ENCODE measurements at regions not wholly inside any gene's neighbourhood (a gene's known extent, or its start where the extent isn't known, plus 50 kb on each side); places are given as distances from the start of the nearest gene placed in this dataset.
"Not testable (repeated sequence)": the region's sequence is repeated elsewhere in the genome, so short reads cannot be mapped to it uniquely, and the experiment has no call there.

DNA sequence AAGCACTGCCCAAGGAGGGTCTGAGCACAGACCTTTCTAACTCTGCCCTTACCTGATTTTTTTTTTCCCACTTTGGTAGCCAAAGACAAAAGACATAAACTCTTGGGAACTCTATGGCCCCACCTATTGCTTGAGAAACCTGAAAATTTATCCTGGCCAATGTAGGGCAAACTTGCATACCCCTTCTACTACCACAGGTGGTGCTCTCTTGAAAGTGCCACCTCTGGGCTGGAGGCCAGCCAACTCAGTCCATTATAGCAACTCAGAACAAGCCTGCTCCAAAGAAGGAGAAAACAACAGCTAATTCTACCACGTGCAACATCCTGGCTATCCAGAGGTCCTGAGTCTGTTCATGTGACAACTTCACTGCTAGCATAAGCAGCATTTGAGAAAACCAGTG is 55.7 kb upstream of the ABCD2 start:
- no peaks in the 10 kb centered on the region for H3K27me3 ChIP-seq
- TF ChIP-seq, protein P1, sequence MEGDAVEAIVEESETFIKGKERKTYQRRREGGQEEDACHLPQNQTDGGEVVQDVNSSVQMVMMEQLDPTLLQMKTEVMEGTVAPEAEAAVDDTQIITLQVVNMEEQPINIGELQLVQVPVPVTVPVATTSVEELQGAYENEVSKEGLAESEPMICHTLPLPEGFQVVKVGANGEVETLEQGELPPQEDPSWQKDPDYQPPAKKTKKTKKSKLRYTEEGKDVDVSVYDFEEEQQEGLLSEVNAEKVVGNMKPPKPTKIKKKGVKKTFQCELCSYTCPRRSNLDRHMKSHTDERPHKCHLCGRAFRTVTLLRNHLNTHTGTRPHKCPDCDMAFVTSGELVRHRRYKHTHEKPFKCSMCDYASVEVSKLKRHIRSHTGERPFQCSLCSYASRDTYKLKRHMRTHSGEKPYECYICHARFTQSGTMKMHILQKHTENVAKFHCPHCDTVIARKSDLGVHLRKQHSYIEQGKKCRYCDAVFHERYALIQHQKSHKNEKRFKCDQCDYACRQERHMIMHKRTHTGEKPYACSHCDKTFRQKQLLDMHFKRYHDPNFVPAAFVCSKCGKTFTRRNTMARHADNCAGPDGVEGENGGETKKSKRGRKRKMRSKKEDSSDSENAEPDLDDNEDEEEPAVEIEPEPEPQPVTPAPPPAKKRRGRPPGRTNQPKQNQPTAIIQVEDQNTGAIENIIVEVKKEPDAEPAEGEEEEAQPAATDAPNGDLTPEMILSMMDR (IDR thresholded peaks at IDR 0.05): no peak
- no peaks in the 10 kb centered on the region for H3K36me3 ChIP-seq
- DNase-seq (no peak), ATAC-seq (no peak)
- H3K4me3 ChIP-seq: no peak overlapping the region
- H3K4me1 ChIP-seq: no peaks in the 10 kb centered on the region
- intact Hi-C loops (cut with DNase I): no loop called here
- no peak overlapping the region for H3K27ac ChIP-seq
- peaks cover 0 to 7% of the 10 kb centered on the region in 2 donors for H3K9me3 ChIP-seq

DNA sequence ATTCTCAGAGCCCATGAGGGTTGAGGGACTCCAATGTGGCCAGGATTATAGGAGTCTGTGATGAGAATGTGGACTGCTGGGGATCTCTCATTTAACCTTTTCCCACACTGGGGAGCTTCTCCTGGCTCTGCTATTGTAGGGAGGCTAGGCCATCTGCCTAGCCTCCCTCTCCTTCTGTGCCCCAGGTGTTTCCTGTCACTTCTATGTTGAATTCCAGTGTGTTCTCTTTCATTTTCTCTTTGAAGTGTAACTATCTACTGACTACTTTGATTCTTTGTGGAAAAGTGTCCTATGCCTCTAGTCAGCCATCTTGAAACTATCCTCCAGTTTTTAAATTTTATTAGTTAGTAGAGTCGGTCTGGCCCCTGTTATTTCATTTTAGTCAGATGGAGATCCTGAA is 53.4 kb upstream of the ABCD2 start:
- no peak overlapping the region for H3K4me3 ChIP-seq
- peaks cover 0 to 12% of the 10 kb centered on the region in 2 donors for H3K9me3 ChIP-seq
- no peaks in the 10 kb centered on the region for H3K36me3 ChIP-seq
- H3K27me3 ChIP-seq: no peaks in the 10 kb centered on the region
- no peaks in the 10 kb centered on the region for H3K4me1 ChIP-seq
- DNase-seq (no peak), ATAC-seq (no peak)
- no peak overlapping the region for H3K27ac ChIP-seq
- intact Hi-C loops (cut with DNase I): no loop called here
- TF ChIP-seq, protein P1 (IDR thresholded peaks at IDR 0.05): no peak

DNA sequence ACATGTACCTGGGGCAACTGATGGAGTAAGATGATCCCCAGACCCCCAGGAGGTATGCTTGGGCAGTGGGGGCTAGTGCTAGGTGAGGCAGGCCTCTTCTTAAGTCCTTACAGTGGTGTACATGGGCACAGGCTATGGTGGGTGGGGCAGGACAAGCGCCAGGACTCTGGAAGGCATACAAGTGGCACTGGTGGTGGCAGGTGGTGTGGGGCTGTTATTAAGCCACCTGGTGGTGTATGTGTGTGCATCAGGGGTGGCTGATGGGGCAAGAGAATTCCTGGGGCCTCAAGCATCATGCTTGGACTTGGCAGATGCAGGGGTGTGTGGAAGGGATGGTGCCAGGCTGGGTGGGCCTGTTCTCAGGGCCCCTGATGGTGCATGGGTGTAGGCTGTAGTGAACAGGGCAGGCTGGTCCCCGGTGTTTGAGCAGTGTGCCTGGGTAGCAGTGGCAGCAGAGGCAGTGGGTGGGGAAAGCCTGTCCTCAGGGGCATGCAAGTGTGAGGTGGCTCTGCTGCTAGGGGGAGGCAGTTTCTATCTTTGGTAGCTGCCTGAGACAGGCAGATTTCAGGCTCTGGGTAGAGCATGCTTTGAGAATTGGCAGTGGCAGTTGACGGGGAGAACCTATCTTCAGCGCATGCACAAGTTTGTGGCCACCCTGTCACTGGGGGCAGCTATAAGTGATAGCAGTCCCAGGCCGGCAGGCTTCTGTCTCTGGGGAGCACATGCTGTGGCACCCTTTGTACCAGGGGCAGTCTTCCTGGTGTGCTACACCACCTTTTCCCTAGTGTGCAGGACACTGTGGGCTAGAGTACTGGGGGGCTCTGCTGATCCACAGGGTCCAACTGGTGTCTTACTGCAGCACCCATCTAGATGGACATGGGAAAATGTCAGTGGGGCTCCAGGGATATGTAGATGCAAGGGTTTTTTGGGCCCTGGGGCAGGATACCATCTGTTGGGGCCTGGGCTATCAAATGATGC is 52.6 kb upstream of the ABCD2 start:
- no peak for ATAC-seq
- TF ChIP-seq, protein P1 (IDR thresholded peaks at IDR 0.05): no peak

DNA sequence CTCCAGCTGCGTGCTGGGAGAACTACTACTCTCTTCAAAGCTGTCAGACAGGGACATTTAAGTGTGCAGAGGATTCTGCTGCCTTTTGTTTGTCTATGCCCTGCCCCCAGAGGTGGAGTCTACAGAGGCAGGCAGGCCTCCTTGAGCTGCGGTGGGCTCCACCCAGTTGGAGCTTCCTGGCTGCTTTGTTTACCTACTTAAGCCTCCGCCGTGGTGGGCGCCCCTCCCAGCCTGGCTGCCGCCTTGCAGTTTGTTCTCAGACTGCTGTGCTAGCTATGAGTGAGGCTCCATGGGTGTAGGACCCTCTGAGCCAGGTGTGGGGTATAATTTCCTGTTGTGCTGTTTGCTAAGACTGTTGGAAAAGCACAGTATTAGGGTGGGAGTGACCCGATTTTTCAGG is 49.9 kb upstream of the ABCD2 start:
- H3K36me3 ChIP-seq; H3K4me1 ChIP-seq; H3K27ac ChIP-seq; H3K4me3 ChIP-seq; ATAC-seq; H3K27me3 ChIP-seq; intact Hi-C loops (cut with DNase I): not testable (repeated sequence)
- DNase-seq: peak in 1 of 4 donors; percentile 43
- H3K9me3 ChIP-seq: peaks cover 0 to 12% of the 10 kb centered on the region in 2 donors

More for the DNA sequence above, 52.6 kb upstream of the ABCD2 start:
- intact Hi-C loops (cut with DNase I): no loop called here
- no peak for DNase-seq
- H3K27me3 ChIP-seq: no peaks in the 10 kb centered on the region
- no peaks in the 10 kb centered on the region for H3K4me1 ChIP-seq
- H3K27ac ChIP-seq: no peak overlapping the region
- H3K4me3 ChIP-seq: no peak overlapping the region
- H3K9me3 ChIP-seq: peaks cover 0 to 12% of the 10 kb centered on the region in 2 donors
- H3K36me3 ChIP-seq: no peaks in the 10 kb centered on the region

All from left lung (tissue), 4 donors.